ENCODE measurements at regions not wholly inside any gene's neighbourhood (a gene's known extent, or its start where the extent isn't known, plus 50 kb on each side); places are given as distances from the start of the nearest gene placed in this dataset.

- H4K91ac ChIP-seq (replicated peaks; ENCODE audit: insufficient read length, low read length): no peak overlapping the region
- H3K79me1 ChIP-seq (ENCODE audit: low read depth, low read length): no peaks in the 10 kb centered on the region
- no peaks in the 10 kb centered on the region for H3K23me2 ChIP-seq (ENCODE audit: low read depth, low read length)
- no peak overlapping the region for H3K23ac ChIP-seq (ENCODE audit: insufficient read length)
- H3K79me2 ChIP-seq (ENCODE audit: control insufficient read depth in 1 of 2, insufficient read depth in 2 of 2, low read length in 2 of 2): no peaks in the 10 kb centered on the region
- no peak overlapping the region for H2AK5ac ChIP-seq (ENCODE audit: low read depth, low read length)
- DNase-seq (ENCODE audit: low read depth in 1 of 2, low spot score in 2 of 2) (no peak), FAIRE-seq (no peak)
- no peak overlapping the region for H3K9ac ChIP-seq (replicated peaks in 1 of 4; ENCODE audit: extremely low read depth in 1 of 4, low read depth in 3 of 4, low read length in 3 of 4)
- H3K4me3 ChIP-seq (ENCODE audit: extremely low read depth in 1 of 4, insufficient read depth in 2 of 4, low read depth in 3 of 4, low read length in 4 of 4): no peak overlapping the region
- no peak overlapping the region for H3K4ac ChIP-seq (replicated peaks; ENCODE audit: insufficient read length, low read depth, low read length)
- POLR2A ChIA-PET (ENCODE audit: partially characterized antibody): interaction anchor here (1.1 to 1.6 kb wide), 2 partner anchors 9 to 133 kb away, joined by 3 read pairs; no protein-coding TSS in a partner anchor
- H3K56ac ChIP-seq (replicated peaks; ENCODE audit: insufficient read length, low read depth, low read length): no peak overlapping the region
- H3K4me1 ChIP-seq (replicated peaks in 1 of 4; ENCODE audit: control insufficient read depth in 3 of 4, insufficient read depth in 4 of 4, low read length in 3 of 4): no peaks in the 10 kb centered on the region; a peak in 1 of 7 replicates
- peaks cover 0 to 3% of the 10 kb centered on the region in 2 experiments; a peak in 3 of 4 replicates for H3K9me3 ChIP-seq (ENCODE audit: insufficient read depth in 2 of 2, low read depth in 1 of 2, low read length in 1 of 2)
- H2BK120ac ChIP-seq (replicated peaks; ENCODE audit: low read depth, low read length): no peak overlapping the region
- no peak overlapping the region for H3K14ac ChIP-seq (ENCODE audit: insufficient read length)
- H2BK12ac ChIP-seq (ENCODE audit: low read depth, low read length): no peak overlapping the region
- no peak overlapping the region for H2BK15ac ChIP-seq (ENCODE audit: low read length)
- no peak overlapping the region for H2BK5ac ChIP-seq (ENCODE audit: low read depth, low read length)
- H4K5ac ChIP-seq (ENCODE audit: insufficient read length, low read depth, low read length): no peak overlapping the region
- no peaks in the 10 kb centered on the region for H3K36me3 ChIP-seq (ENCODE audit: control insufficient read depth in 2 of 4, insufficient read depth in 4 of 4, low read length in 3 of 4)
- no peaks in the 10 kb centered on the region for H4K20me1 ChIP-seq (replicated peaks in 1 of 2; ENCODE audit: control insufficient read depth in 1 of 2, insufficient read depth in 2 of 2, low read length in 2 of 2)
- no peak overlapping the region for H4K8ac ChIP-seq (ENCODE audit: extremely low read depth, insufficient read depth, low read length)
- no peak overlapping the region for H2AFZ ChIP-seq (ENCODE audit: low read length)
- H2BK20ac ChIP-seq (ENCODE audit: low read length): no peak overlapping the region
- H3K4me2 ChIP-seq (ENCODE audit: insufficient read depth in 1 of 2, low read depth in 2 of 2, low read length in 2 of 2): no peak overlapping the region
- H3K27me3 ChIP-seq (replicated peaks in 1 of 4; ENCODE audit: control insufficient read depth in 3 of 4, extremely low read depth in 1 of 4, insufficient read depth in 3 of 4, low read length in 3 of 4): no peaks in the 10 kb centered on the region; a peak in 1 of 7 replicates
- WGBS, 2 experiments (ENCODE audit: extremely low coverage in 1 of 2, insufficient coverage in 1 of 2, insufficient read length in 1 of 2, insufficient replicate concordance in 2 of 2, low coverage in 1 of 2, low lambda C conversion rate in 2 of 2, missing lambda C conversion rate in 1 of 2): 85% methylated on average over 2 of the region's 2 CpGs; no CpG with 5 or more reads in 1 of the 2 experiments
- CTCF ChIA-PET (ENCODE audit: partially characterized antibody): interaction anchor here (0.5 kb wide), 1 partner anchor 442 kb away, joined by 4 read pairs; no protein-coding TSS in a partner anchor
- H3K18ac ChIP-seq (ENCODE audit: extremely low read depth, low read length): no peak overlapping the region
- no peak overlapping the region for H3K27ac ChIP-seq (ENCODE audit: low read depth, low read length)
- TF ChIP-seq JUN (IDR thresholded peaks at IDR 0.05; ENCODE audit: low read depth, low read length): no peak
- no peak for TF ChIP-seq RAD21 (IDR thresholded peaks at IDR 0.05 in 1 of 2, conservative IDR thresholded peaks at IDR 0.05 in 1 of 2; ENCODE audit: low read depth in 2 of 2, low read length in 2 of 2)
- TF ChIP-seq HDAC2 (IDR thresholded peaks at IDR 0.05; ENCODE audit: borderline replicate concordance in 1 of 2, low read depth in 2 of 2, low read length in 2 of 2): no peak
- no peak for TF ChIP-seq NRF1 (IDR thresholded peaks at IDR 0.05; ENCODE audit: low read depth, low read length)
- TF ChIP-seq ATF2 (IDR thresholded peaks at IDR 0.05; ENCODE audit: low read length): no peak
- no peak for TF ChIP-seq RBBP5 (IDR thresholded peaks at IDR 0.05; ENCODE audit: borderline replicate concordance, low read depth, low read length)
- TF ChIP-seq PHF8 (conservative IDR thresholded peaks at IDR 0.05; ENCODE audit: low read depth, low read length): no peak
- no peak for TF ChIP-seq HDAC6 (IDR thresholded peaks at IDR 0.05; ENCODE audit: low read depth, low read length)
- no peak for TF ChIP-seq CREB1 (IDR thresholded peaks at IDR 0.05)
- TF ChIP-seq TBP (IDR thresholded peaks at IDR 0.05; ENCODE audit: low read depth, low read length): no peak
- TF ChIP-seq E2F6 (IDR thresholded peaks at IDR 0.05): no peak
Measured at GRCh38 chr12:124205405-124205804, 89.5 kb upstream of the RFLNA start.
